Lung (tissue), 11 donors: ENCODE measurements at regions not wholly inside any gene's neighbourhood (a gene's known extent, or its start where the extent isn't known, plus 50 kb on each side); places are given as distances from the start of the nearest gene placed in this dataset.

Experiments
- ATAC-seq: fragments of 200-7000 bp; cut with Tn5 transposase; one replicate; pipeline ENCODE4 v1.9.1; 2020; ENCODE audit warnings: moderate number of reproducible peaks; ENCODE audit not compliant: insufficient read depth, low FRiP score
- DNase-seq, 3 donors: peaks; one replicate each; pipeline ENCODE4 v3.0.0-alpha.2; 2013 to 2017
- H3K27ac ChIP-seq, 2 donors: one replicate each; pipeline ENCODE4 v1.5.1; 2013; ENCODE audit warnings: mild to moderate bottlenecking in 2 of 2, moderate library complexity in 2 of 2, control low read depth in 1 of 2, inconsistent platforms in 1 of 2, low read depth in 1 of 2, low read length in 1 of 2
- H3K27me3 ChIP-seq, 3 donors: one replicate each; pipeline ENCODE4 v1.5.1; 2013; ENCODE audit warnings: low read length in 2 of 3; ENCODE audit not compliant: control insufficient read depth in 3 of 3, insufficient read depth in 3 of 3
- H3K36me3 ChIP-seq, 4 donors: one replicate each; pipeline ENCODE4 v1.5.1; 2013; ENCODE audit warnings: low read length in 4 of 4, mild to moderate bottlenecking in 1 of 4, moderate library complexity in 1 of 4; ENCODE audit not compliant: control insufficient read depth in 4 of 4, insufficient read depth in 4 of 4
- H3K4me1 ChIP-seq, 5 donors: one replicate each; pipeline ENCODE4 v1.5.1; 2013; ENCODE audit warnings: low read length in 5 of 5, mild to moderate bottlenecking in 2 of 5, moderate library complexity in 1 of 5; ENCODE audit not compliant: control insufficient read depth in 5 of 5, insufficient read depth in 5 of 5
- H3K4me3 ChIP-seq: one replicate; pipeline ENCODE4 v1.5.1; 2013; ENCODE audit warnings: mild to moderate bottlenecking, control low read depth, moderate library complexity
- H3K9ac ChIP-seq, 2 donors: one replicate each; pipeline ENCODE4 v1.5.1; 2013; ENCODE audit warnings: low read length in 2 of 2, control low read depth in 1 of 2; ENCODE audit not compliant: insufficient read depth in 1 of 2
- H3K9me3 ChIP-seq, 4 donors: one replicate each; pipeline ENCODE4 v1.5.1; 2013; ENCODE audit warnings: low read length in 3 of 4, mild to moderate bottlenecking in 1 of 4, moderate library complexity in 1 of 4; ENCODE audit not compliant: control insufficient read depth in 4 of 4, insufficient read depth in 3 of 4
- CTCF ChIP-seq: IDR thresholded peaks from 2 replicates; pipeline ENCODE4 v1.5.1; 2012; ENCODE audit warnings: mild to moderate bottlenecking; ENCODE audit errors: control extremely low read depth, extremely low read depth
- WGBS, 2 donors: extraction: QIAGEN DNeasy Blood & Tissue Kit; methylation state at CpG; one replicate each; pipeline ENCODE4 v1.1.7; 2013; 5-methylcytosine and 5-hydroxymethylcytosine counted together
- donor health status: control.
- donor health status: control.
- donor health status: Bipolar disorder and iron deficiency.
- donor health status: healthy.
- donor health status: DM: yes; HTN: yes; CAD: no.

DNA sequence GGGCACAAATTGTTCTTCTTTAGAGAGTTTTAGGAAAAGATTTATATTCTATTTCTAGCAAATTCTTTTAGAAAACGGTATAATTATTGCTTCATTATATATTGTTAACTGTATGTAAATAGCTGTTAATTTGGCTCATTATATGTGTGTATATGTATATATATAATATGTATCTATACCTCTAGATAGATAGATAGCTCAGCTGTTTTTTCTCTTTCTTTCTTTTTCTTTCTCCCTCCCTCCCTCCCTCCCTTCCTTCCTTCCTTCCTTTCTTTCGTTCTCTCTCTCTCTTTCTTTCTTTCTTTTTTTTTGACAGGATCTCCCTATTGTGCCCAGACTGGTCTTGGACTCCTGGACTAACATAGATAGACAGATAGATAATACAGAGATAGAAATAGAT, 1538.8 kb downstream of the PCDH7 start:
- no peaks in the 10 kb centered on the region for H3K36me3 ChIP-seq
- ATAC-seq, result no peak
- H3K27me3 ChIP-seq, result no peaks in the 10 kb centered on the region
- H3K9ac ChIP-seq, result no peak overlapping the region
- no peaks in the 10 kb centered on the region for H3K4me1 ChIP-seq
- WGBS, 2 donors, result 50 to 56% methylated on average over 2 of the region's 2 CpGs
- DNase-seq, result no peak
- no peak overlapping the region for H3K4me3 ChIP-seq
- H3K9me3 ChIP-seq, result no peaks in the 10 kb centered on the region
- H3K27ac ChIP-seq, result no peak overlapping the region
- TF ChIP-seq CTCF, result no peak

GRCh38 chr4:32261196-32261595, 1541.0 kb downstream of the PCDH7 start:
- Histone ChIP-seq H3K4me1 (no peaks in the 10 kb centered on the region), H3K4me3 (no peak overlapping the region), H3K27me3 (no peaks in the 10 kb centered on the region), H3K36me3 (no peaks in the 10 kb centered on the region), H3K9me3 (no peaks in the 10 kb centered on the region), H3K27ac (no peak overlapping the region), H3K9ac (no peak overlapping the region)
- DNase-seq (no peak), ATAC-seq (no peak)
- 87 to 90% methylated on average over 9 of the region's 9 CpGs for WGBS, 2 donors
- no peak for TF ChIP-seq CTCF

DNA sequence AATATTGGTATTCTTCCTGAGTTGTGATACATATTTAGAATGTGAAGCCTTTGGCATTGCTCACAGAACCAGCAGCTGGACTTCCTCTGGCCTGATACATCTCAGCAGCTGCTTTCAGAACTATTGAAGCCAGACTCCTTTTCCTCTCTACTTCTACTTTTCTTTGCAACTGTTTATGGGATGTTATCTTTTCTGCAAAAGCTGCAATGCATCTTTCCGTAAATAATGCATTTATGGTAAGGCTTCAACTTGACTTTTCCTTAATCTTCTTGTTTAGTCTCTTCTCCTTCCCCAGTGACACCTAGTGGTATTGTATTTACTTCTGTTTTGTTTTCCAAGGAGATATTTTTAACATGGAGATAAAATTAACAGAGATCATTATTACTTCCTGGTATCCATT, 1548.7 kb downstream of the PCDH7 start:
- Histone ChIP-seq H3K27me3 (no peaks in the 10 kb centered on the region), H3K4me1 (no peaks in the 10 kb centered on the region), H3K36me3 (no peaks in the 10 kb centered on the region), H3K4me3 (no peak overlapping the region), H3K9ac (no peak overlapping the region), H3K9me3 (peaks cover 0 to 2% (median 0%) of the 10 kb centered on the region in 4 donors), H3K27ac (no peak overlapping the region)
- DNase-seq (peak; percentile 30 to 74 (median 73)), ATAC-seq (no peak)
- 0 to 18% methylated on average over 1 of the region's 1 CpG for WGBS, 2 donors
- TF ChIP-seq CTCF, result no peak

DNA sequence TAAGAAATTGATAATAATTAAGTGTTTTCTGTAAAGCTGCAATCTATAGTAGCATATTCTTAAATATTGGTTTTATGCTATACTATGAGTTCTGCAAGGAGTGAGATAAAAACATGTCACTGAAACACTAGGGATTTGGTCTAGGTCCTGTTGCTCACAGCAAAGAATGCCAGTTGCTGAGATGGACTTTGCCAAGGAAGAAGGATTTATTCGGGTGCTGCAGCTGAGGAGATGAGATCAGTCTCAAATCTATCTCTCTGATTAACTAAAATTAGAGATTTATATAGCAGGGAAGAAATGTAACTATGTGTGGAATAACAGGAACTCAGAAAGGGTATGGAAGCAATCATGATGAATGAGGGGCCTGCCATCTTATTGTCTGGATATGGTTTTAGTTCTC, 1569.9 kb downstream of the PCDH7 start:
- Histone ChIP-seq H3K36me3 (no peaks in the 10 kb centered on the region), H3K27me3 (no peaks in the 10 kb centered on the region), H3K9me3 (peaks cover 0 to 2% (median 0%) of the 10 kb centered on the region in 4 donors), H3K9ac (no peak overlapping the region), H3K4me3 (no peak overlapping the region), H3K4me1 (no peaks in the 10 kb centered on the region), H3K27ac (no peak overlapping the region)
- no peak for DNase-seq
- TF ChIP-seq CTCF, result no peak
- 88 to 93% methylated on average over 1 of the region's 1 CpG for WGBS, 2 donors
- ATAC-seq, result no peak
